Coronary artery (tissue), 2 donors: ENCODE measurements at regions not wholly inside any gene's neighbourhood (a gene's known extent, or its start where the extent isn't known, plus 50 kb on each side); places are given as distances from the start of the nearest gene placed in this dataset.

ENCODE experiments used
- DNase-seq: peaks from one replicate; pipeline ENCODE4 v3.0.0-alpha.2; 2017; ENCODE audit warnings: low spot score
- H3K27ac ChIP-seq, 2 donors: fragments of 200-600 bp; sonication (generic); one replicate each; pipeline ENCODE4 v1.5.1; 2016 to 2019
- H3K4me3 ChIP-seq: fragments of 200-600 bp; sonication (generic); 2 replicates; pipeline ENCODE4 v1.5.1; 2016; ENCODE audit warnings: mild to moderate bottlenecking, moderate library complexity
- TF ChIP-seq, protein P1 (sequence below): fragments of 200-600 bp; sonication (generic); IDR thresholded peaks from one replicate; pipeline ENCODE4 v1.5.1; 2019; ENCODE audit warnings: antibody characterized with exemption

DNA sequence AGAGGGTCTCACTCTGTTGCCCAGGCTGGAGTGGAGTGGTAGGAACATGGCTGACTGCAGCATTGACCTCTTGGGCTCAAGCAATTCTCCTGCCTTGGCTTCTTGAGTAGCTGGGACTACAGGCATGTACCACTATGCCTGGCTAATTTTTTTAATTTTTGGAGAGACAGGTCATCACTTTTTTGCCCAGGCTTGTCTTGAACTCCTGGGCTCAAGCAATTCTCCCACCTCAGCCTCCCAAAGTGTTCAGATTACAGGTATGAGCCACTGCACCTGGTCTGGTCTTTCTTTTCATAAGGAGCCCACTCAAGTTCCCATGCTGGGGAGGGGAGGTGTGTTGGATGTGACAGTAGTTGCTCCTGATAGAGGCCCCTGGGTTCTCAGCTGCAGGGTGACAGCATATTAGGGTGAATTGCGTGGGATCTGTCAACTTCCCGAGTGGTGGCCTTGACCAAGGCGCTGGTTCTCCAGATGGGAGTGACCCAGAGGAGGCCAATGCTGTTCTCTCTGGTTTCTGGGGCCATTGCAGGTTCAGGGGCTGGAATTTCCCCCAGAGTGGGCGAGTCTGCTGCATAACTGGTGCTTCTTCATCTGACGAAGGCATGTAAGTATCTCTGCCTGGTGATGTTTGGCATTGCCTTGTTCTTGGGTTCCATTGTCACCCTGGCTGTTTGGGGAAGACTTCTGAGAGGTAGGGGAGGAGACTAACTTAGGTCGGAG is 52.4 kb upstream of the ESRRB start:
- no peak overlapping the region for H3K4me3 ChIP-seq
- TF ChIP-seq, protein P1, sequence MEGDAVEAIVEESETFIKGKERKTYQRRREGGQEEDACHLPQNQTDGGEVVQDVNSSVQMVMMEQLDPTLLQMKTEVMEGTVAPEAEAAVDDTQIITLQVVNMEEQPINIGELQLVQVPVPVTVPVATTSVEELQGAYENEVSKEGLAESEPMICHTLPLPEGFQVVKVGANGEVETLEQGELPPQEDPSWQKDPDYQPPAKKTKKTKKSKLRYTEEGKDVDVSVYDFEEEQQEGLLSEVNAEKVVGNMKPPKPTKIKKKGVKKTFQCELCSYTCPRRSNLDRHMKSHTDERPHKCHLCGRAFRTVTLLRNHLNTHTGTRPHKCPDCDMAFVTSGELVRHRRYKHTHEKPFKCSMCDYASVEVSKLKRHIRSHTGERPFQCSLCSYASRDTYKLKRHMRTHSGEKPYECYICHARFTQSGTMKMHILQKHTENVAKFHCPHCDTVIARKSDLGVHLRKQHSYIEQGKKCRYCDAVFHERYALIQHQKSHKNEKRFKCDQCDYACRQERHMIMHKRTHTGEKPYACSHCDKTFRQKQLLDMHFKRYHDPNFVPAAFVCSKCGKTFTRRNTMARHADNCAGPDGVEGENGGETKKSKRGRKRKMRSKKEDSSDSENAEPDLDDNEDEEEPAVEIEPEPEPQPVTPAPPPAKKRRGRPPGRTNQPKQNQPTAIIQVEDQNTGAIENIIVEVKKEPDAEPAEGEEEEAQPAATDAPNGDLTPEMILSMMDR = no peak
- no peak for DNase-seq
- H3K27ac ChIP-seq = no peak overlapping the region

DNA sequence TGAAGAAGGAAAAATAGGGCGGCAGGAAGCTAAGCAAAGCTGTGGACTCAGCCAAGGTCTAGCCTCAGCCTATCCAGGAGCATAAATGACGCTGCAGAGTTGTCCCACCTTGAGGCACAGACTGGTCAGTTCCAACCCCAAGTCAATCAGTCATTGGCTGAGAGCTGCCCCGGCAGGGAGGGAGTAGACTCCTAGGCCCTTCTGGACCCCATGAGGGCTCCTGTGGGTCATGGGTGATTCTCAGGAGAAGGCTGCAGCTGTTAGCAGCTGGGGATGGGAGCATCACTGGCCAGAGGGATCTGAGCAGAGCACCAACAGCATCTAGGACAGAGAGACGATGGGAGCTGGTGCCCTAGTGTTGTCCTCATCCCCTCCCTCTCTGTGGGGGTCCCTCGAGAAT is 51.8 kb upstream of the ESRRB start:
- TF ChIP-seq, protein P1 = no peak
- Histone ChIP-seq H3K27ac (no peak overlapping the region), H3K4me3 (no peak overlapping the region)
- DNase-seq = no peak
